ENCODE measurements at regions not wholly inside any gene's neighbourhood (a gene's known extent, or its start where the extent isn't known, plus 50 kb on each side); places are given as distances from the start of the nearest gene placed in this dataset.

DNA sequence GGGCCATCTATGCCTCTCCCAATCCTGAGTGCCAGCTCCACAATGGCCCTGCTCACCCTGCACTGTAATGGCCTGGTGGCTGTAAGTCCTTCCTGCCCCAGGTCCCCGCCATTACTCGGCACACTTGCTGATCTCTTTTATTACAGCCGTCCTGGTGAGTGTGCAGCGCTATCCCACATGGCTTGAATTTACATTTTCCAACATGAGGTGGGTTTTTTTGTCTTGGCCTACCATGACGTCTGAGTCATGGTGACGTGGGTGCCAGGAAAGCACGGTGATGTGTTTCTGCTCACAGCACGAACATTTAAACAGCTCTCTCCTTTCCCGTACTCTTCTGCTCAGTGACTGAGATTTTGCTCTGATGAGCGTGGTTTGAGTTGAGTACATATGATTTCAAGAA, 55.2 kb upstream of the FOXF1 start:
- in situ Hi-C loops (cut with MboI; ENCODE audit: low pct_unique_long_range_greater_than_20kb, low sequenced_read_pairs, unreplicated experiment): no loop called here
- no peak for DNase-seq (ENCODE audit: low spot score)
- TF ChIP-seq, protein P1, sequence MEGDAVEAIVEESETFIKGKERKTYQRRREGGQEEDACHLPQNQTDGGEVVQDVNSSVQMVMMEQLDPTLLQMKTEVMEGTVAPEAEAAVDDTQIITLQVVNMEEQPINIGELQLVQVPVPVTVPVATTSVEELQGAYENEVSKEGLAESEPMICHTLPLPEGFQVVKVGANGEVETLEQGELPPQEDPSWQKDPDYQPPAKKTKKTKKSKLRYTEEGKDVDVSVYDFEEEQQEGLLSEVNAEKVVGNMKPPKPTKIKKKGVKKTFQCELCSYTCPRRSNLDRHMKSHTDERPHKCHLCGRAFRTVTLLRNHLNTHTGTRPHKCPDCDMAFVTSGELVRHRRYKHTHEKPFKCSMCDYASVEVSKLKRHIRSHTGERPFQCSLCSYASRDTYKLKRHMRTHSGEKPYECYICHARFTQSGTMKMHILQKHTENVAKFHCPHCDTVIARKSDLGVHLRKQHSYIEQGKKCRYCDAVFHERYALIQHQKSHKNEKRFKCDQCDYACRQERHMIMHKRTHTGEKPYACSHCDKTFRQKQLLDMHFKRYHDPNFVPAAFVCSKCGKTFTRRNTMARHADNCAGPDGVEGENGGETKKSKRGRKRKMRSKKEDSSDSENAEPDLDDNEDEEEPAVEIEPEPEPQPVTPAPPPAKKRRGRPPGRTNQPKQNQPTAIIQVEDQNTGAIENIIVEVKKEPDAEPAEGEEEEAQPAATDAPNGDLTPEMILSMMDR (IDR thresholded peaks at IDR 0.05; ENCODE audit: extremely low read depth, insufficient read depth, missing control alignments): no peak

DNA sequence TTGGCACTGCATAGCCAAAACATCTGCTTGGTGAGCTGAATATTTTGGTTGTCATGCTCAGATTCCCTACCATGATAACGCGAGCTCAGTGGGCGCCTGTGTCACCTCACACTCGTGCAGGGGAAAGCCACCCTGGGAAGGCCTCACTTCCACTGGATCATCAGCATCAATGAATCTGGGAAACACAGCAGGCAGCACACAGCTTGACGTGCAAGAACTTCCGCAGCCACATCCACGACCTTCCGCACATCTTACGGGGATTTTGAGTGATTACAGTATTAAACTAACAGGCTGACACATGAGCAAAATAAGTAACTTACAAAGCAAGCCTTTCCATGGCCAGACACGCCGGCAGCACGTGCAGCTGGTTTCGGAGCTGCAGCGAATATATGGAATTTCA, 54.7 kb upstream of the FOXF1 start:
- TF ChIP-seq, protein P1 (IDR thresholded peaks at IDR 0.05; ENCODE audit: extremely low read depth, insufficient read depth, missing control alignments): no peak
- DNase-seq (ENCODE audit: low spot score): no peak
- in situ Hi-C loops (cut with MboI; ENCODE audit: low pct_unique_long_range_greater_than_20kb, low sequenced_read_pairs, unreplicated experiment): no loop called here

DNA sequence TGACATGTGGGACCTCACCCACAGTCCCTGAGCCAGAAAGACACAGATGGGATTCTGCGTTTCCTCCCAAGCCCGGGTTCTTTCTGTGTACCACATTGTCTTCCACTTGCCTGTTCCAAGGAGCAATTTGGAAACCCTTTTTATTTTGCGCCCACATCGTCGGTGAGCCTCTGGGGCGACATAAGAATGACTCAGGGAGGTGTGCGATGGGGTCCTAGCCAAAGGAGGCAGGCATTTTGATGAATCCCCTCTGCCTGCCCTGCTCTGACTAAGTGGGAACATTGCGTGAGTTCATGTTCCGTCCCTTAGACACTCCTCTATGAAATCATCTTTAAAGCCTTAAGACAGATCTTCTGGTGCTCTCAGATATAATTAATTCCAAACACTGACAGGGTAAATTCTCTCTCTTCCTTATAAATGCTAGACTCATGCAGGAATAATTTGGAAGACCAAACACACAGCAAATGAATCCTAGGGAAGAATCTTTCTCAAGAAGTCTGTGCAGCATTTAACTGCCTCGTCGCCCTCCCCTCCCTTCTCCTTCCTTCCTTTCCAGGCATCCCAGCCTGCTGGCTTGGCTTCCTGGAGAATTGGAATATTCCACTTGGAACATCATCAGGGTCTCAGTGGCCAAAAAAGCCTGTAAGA, 52.7 kb upstream of the FOXF1 start:
- DNase-seq (ENCODE audit: low spot score): no peak
- TF ChIP-seq, protein P1 (IDR thresholded peaks at IDR 0.05; ENCODE audit: extremely low read depth, insufficient read depth, missing control alignments): no peak
- in situ Hi-C loops (cut with MboI; ENCODE audit: low pct_unique_long_range_greater_than_20kb, low sequenced_read_pairs, unreplicated experiment): no loop called here

DNA sequence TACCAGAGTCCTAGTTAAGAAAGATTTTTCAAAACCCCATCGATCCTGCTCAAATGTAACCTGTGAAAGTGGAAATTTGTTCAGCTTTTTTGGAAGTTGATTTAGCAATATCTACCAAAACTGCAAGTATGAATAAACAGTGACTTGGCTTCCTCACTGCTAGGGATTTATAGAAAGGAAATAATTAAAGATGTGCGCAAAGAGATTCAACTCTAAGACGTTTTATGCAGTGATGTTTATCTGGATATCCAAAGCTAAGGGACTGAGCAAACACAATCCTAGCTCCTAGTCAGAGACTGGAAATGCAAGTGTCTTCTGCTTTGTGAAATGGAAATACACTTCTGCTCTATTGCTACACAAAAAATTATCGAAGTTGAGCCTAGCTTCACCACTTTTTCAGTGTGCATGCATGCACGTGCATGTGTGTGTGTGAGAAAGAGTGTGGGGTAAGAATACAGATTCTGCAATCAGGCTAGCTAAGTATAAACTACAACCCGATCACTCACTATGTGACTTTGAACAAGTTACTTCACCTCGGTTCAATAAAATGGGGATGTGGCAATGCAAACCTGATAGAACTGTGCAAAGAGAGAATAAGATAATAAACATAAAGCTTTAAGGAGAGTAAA, 52.1 kb upstream of the FOXF1 start:
- TF ChIP-seq, protein P1 (IDR thresholded peaks at IDR 0.05; ENCODE audit: extremely low read depth, insufficient read depth, missing control alignments): no peak
- in situ Hi-C loops (cut with MboI; ENCODE audit: low pct_unique_long_range_greater_than_20kb, low sequenced_read_pairs, unreplicated experiment): no loop called here
- no peak for DNase-seq (ENCODE audit: low spot score)

DNA sequence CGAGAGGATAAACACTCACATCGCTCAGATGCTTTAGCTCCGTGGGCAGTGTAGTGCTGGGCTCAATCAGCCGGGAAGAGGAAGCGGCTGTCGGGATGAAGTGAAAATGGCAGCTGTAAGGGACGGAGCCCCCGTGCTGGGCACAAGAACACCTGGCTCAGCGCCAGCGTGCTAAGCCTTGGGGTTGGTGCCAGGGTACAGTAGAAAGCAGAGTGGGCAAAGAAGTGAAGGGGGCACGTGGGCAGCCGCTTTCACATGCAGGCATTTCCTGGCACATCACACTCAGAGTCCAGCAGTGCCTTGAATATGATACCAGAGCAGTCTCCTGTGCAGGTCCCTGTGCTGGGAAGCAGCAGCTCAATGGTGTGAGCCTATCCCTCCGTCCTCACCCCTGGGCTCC, 51.1 kb upstream of the FOXF1 start:
- DNase-seq (ENCODE audit: low spot score): no peak
- in situ Hi-C loops (cut with MboI; ENCODE audit: low pct_unique_long_range_greater_than_20kb, low sequenced_read_pairs, unreplicated experiment): no loop called here
- TF ChIP-seq, protein P1 (IDR thresholded peaks at IDR 0.05; ENCODE audit: extremely low read depth, insufficient read depth, missing control alignments): no peak

Data from GM13977 (cell line).